Hematopoietic multipotent progenitor cell treated with erythropoietin and hydrocortisone succinate and interleukin-3 and kit ligand, for 17 days (in vitro differentiated cells): ENCODE measurements at regions not wholly inside any gene's neighbourhood (a gene's known extent, or its start where the extent isn't known, plus 50 kb on each side); places are given as distances from the start of the nearest gene placed in this dataset.
A peak's percentile ranks its signal among the peaks of the same experiment; 100 is the strongest.

Experiments used
- DNase-seq: peaks from one replicate; pipeline ENCODE4 v3.0.0-alpha.2; 2015; ENCODE audit warnings: low spot score

- DNase-seq = peak; percentile 66
These were observed 69.9 kb upstream of the WDR26 start for GRCh38 chr1:224504297-224505041.

DNA sequence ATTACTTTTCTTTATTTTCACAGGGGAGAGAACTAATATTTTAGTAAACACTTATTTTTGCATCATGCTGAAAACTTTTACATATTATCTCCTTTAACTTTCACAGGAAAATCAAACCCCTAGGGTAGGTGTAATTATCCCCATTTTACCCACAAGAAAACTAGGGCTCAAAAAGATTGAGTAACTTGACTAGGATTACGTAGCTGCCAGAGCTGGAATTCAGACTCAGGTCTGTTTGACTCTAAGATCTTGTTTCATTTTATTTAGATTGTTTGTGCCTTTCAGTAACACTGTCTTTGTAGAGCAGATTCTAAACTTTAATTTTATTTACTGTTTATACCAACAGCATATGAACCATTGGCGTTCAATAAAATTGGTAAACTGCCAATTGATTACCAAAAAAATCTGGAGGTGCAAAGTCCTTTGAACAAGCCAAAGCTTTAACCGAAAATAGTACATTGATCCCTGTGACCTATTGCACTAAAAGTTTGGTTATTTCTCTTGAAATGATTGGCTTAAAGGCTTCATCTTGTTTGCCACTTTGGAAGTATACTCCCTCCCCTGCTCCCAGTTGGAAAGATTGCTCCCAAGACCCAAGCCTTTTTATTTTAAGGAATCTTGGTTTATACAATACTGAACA is 71.0 kb upstream of the WDR26 start:
- peak; percentile 44 for DNase-seq

DNA sequence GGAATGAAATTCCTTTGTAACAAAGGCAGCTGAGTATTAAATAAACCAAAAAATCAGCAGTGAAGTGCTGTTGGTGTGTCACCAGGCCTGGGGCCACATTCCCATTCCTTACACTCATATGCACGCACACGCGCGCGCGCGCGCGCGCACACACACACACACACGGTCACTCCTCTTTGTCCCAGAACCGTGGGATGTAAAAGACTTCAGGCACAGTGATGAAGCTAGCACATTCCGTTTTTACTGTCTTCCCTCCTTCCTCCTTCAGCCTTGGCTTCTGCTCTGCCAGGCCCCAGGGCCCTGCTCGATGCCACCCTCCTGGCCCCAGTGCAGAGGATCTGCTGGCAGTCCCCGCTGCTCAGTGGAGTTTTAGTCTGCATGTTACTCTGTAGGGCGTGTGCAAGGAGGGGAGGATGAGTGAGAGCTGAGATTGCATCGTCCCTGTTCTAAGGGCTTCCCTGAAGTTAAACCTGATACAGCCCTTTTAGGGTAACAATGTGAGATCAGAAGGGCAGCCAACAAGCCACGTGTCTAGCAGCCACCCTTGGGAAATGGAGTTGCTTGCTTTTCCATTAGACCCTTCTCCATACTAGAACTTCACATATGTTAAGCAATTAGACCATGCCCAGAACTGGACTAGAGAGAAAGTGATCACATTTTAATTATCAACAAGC is 71.7 kb upstream of the WDR26 start:
- no peak for DNase-seq

DNA sequence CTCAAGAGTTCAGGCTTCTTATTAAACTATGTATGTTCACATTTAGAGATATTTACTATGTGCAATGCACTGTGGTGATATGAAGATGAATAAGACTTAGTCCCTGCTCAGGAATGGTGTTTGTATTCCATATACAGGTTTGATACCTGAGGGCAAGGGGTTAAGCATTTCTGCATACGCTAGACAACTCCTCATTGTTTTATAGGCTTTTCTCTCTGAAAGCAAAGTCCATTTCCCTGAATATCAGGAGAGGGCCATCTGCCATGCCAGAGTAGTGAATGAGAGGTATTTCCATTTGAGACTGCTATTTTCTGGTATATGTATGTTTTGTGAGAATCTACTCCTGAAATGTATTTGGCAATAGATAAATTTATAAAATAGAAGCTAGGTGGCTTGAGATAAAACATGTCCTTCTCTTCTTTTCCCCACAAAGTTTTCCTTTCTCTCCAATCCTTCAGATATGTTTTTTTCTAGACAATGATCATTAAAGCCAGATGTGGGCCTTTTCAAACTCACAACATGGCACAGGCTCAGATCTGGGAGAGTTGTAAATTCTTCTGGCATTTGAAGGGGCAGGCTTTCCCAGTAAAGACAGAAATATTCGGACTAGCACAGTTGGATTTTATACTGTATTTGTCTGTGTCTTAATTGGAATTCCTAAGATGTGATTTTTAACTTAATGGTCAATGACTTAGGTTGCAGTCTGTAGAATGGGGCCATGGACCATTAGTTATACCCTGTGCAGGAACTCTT is 73.3 kb upstream of the WDR26 start:
- DNase-seq = no peak

DNA sequence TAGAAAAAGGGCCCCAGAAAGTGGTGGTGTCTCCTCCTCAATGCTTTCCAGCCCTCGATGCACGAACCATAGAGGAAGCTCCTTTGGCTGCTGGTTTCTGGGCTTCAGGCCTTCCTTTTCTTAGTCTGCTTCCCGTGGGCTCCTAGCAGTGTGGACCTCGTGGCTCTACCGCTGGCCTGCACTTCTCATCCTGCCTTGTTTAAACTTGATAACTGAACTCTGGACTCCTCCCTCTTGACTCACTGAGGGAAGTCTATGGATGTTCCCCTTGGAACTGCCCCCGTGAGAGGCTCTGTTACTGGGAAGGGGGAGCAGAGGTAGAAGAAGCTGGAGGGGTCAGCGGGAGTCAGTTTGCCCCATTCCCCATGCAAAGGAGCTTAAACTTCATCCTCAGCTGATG is 75.3 kb upstream of the WDR26 start:
- peak; percentile 35 for DNase-seq

- DNase-seq = no peak
These were observed 76.5 kb upstream of the WDR26 start for GRCh38 chr1:224510880-224511645.

GRCh38 chr1:224512600-224513151 is 78.1 kb upstream of the WDR26 start:
- DNase-seq = no peak

GRCh38 chr1:224513383-224513782 is 78.8 kb upstream of the WDR26 start:
- no peak for DNase-seq

DNA sequence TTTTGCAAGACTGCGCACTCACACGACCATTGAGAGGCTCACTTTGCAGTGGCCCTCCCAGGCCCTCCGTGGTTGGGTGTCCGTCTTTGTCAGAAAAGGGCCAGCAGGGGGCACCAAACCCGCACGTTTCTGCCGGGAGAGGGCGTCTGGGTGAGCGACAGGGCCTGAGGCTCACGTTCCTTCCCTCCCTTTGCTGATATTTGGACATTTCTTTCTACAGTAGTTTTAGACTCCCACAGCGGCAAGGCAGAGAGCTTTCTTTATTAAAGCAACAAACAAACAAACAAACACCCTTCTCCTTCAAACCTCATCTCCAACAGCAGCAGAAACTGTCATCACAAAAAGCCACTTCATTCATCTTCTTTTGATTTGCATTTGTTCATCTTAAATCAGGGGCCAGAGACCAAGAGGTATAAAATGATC is 79.2 kb upstream of the WDR26 start:
- DNase-seq = peak; percentile 94

GRCh38 chr1:224517171-224517570 is 82.6 kb upstream of the WDR26 start:
- no peak for DNase-seq

GRCh38 chr1:224518528-224518927 is 83.9 kb upstream of the WDR26 start:
- no peak for DNase-seq

GRCh38 chr1:224519874-224520273 is 85.3 kb upstream of the WDR26 start:
- no peak for DNase-seq

GRCh38 chr1:224520808-224521207 is 86.2 kb upstream of the WDR26 start:
- DNase-seq = no peak

GRCh38 chr1:224521904-224522734 is 87.5 kb upstream of the WDR26 start:
- no peak for DNase-seq

DNA sequence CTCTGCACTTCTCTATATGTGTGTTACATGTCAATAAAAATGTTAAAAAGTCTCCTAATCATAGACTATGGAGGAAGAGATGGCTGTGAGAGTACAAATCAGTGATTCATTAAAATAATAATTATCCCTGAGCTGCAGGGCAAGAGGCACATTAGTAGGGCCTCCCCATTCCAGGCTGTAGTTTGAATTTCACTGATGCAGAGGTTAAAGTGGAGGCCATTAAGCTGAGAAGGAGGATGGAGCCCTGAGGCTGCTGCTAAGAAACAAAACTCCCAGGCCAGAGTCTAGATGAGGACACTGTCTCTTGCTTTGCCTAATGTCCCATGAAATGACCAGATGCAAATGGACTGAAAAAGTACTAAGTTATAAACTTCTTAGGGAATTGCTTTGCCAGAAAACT is 89.1 kb upstream of the WDR26 start:
- no peak for DNase-seq

- no peak for DNase-seq
These were observed 90.1 kb upstream of the WDR26 start for GRCh38 chr1:224524679-224525078.

DNA sequence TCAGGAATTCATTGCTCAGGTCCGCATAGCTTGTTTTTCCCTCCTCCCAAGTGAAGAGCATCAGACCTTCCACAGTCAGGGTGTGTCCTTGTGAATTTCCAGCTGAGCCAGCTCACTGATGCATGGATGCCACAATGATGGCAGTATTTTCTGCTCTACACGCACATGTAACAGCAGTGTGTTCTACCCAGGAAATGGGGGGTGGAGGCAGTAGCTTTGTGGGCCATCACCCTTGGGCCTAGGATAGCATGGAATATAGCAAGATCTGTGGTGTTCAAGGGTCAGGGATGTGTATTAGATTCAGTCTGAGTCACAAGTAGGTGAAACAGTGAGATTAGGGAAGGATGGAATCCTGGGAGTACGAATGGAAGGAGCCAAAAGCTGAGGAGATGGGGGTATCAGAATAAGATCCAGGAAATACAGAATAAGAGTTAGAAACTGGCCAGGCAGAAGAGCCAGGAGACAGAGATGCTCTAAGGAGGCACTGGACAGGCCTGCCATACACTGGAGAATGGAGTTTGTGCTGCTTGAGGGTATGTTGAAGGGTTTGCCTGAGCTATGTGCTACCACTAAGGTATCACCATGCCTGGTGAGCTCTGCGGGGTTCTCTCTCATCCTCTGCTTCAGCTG is 90.6 kb upstream of the CNIH3 start:
- DNase-seq = no peak

GRCh38 chr1:224526771-224527170 is 89.3 kb upstream of the CNIH3 start:
- no peak for DNase-seq

DNA sequence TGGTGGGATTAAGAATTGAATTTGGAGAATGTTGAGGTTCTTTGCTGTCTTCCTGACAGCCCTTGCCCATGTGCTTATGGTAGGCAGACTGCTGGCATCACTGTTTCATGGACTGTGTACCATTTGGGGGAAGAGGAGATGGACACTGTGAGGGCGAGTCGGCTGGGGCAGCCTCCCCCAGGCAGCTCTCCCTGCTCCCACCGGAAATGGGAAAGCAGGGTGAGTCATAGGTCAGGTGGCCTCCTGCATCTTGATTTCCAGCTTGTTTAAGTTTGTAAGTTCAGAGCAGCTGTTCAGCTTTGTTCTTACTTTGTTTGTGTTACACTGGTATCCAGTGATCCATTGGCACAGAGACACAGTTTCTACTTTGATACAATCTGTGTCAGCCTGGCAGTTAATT is 87.2 kb upstream of the CNIH3 start:
- no peak for DNase-seq

DNA sequence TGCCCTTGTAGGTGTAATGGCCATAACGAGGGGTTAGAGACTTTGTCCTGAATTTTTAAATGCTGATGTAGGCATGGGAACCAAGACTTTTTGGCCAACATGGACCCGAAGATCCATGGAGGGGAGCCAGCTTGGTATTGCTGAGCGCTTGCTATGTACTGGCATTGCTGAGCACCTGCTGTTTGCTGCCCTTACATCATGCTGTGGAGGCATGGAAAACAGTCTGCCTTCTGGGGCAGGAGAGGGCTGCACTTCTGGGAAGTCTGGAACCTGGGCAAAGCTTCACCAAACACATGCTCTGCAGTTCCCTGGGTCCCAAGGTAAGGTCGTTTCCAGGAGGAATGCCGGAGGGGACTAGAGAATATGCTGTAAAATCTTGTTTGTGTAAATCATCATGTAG is 86.3 kb upstream of the CNIH3 start:
- no peak for DNase-seq
